ENCODE measurements at regions not wholly inside any gene's neighbourhood (a gene's known extent, or its start where the extent isn't known, plus 50 kb on each side); places are given as distances from the start of the nearest gene placed in this dataset.

GRCh38 chr14:36048667-36049066 is 127.9 kb downstream of the PTCSC3 start:
- no peaks in the 10 kb centered on the region for H3K4me1 ChIP-seq

DNA sequence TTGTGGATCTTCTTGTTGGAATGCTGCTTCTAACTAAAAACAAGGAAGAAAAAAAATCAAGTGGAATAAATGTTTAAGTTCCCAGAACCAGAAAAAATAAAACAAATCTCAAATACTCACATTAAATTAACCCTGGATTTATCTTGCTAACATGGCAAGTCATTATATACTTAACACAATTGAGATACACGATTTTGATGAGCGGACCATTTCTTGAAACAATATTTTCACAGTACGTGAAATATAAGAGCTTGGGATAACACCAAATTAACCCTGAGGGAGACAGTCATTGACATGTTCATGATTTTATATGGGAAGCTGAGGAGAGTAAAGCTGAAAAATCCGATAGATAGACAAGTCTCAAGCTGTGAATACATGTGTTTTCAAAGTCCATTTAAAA is 128.6 kb downstream of the PTCSC3 start:
- intact Hi-C loops (cut with DNase I; ENCODE audit: low total_unique reads): no loop called here
- H3K27ac ChIP-seq: no peak overlapping the region
- H3K36me3 ChIP-seq (ENCODE audit: low read depth, missing control alignments): no peaks in the 10 kb centered on the region
- no peaks in the 10 kb centered on the region for H3K9me3 ChIP-seq
- DNase-seq: no peak
- H3K27me3 ChIP-seq: no peaks in the 10 kb centered on the region
- no peaks in the 10 kb centered on the region for H3K4me1 ChIP-seq
- no peak overlapping the region for H3K4me3 ChIP-seq
- TF ChIP-seq, protein P1, sequence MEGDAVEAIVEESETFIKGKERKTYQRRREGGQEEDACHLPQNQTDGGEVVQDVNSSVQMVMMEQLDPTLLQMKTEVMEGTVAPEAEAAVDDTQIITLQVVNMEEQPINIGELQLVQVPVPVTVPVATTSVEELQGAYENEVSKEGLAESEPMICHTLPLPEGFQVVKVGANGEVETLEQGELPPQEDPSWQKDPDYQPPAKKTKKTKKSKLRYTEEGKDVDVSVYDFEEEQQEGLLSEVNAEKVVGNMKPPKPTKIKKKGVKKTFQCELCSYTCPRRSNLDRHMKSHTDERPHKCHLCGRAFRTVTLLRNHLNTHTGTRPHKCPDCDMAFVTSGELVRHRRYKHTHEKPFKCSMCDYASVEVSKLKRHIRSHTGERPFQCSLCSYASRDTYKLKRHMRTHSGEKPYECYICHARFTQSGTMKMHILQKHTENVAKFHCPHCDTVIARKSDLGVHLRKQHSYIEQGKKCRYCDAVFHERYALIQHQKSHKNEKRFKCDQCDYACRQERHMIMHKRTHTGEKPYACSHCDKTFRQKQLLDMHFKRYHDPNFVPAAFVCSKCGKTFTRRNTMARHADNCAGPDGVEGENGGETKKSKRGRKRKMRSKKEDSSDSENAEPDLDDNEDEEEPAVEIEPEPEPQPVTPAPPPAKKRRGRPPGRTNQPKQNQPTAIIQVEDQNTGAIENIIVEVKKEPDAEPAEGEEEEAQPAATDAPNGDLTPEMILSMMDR (IDR thresholded peaks at IDR 0.05): no peak
- no peak for TF ChIP-seq POLR2A (IDR thresholded peaks at IDR 0.05)
- WGBS, 2 donors: 81 to 83% methylated on average over 4 of the region's 4 CpGs

More at GRCh38 chr14:36048667-36049066, 127.9 kb downstream of the PTCSC3 start:
- H3K9me3 ChIP-seq: no peaks in the 10 kb centered on the region
- TF ChIP-seq POLR2A (IDR thresholded peaks at IDR 0.05): no peak
- TF ChIP-seq, protein P1 (IDR thresholded peaks at IDR 0.05): no peak
- H3K36me3 ChIP-seq (ENCODE audit: low read depth, missing control alignments): no peaks in the 10 kb centered on the region
- no peak overlapping the region for H3K27ac ChIP-seq
- no peak overlapping the region for H3K4me3 ChIP-seq
- 65 to 68% methylated on average over 4 to 5 of the region's 5 CpGs for WGBS, 2 donors
- no peaks in the 10 kb centered on the region for H3K27me3 ChIP-seq
- DNase-seq: no peak
- intact Hi-C loops (cut with DNase I; ENCODE audit: low total_unique reads): no loop called here

DNA sequence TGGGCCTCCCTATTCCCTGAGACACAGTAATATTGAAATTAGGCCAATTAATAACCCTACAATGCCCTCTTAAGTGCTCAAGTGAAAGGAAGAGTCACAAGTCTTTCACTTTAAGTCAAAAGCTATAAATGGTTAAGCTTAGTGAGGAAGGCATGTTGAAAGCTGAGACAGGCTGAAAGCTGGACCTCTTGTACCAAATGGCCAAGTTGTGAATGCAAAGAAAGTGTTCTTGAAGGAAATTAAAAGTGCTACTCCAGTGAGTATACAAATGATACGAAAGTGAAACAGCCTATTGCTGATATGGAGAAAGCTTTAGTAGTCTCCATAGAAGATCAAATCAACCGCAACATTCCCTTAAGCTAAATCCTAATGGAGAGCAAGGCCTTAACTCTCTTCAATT is 140.8 kb downstream of the PTCSC3 start:
- Histone ChIP-seq H3K4me1 (no peaks in the 10 kb centered on the region), H3K36me3 (ENCODE audit: low read depth, missing control alignments) (no peaks in the 10 kb centered on the region), H3K27me3 (no peaks in the 10 kb centered on the region), H3K9me3 (no peaks in the 10 kb centered on the region), H3K4me3 (no peak overlapping the region), H3K27ac (no peak overlapping the region)
- 87 to 92% methylated on average over 2 of the region's 2 CpGs for WGBS, 2 donors
- TF ChIP-seq, protein P1 (IDR thresholded peaks at IDR 0.05): no peak
- TF ChIP-seq POLR2A (IDR thresholded peaks at IDR 0.05): no peak
- DNase-seq: no peak
- intact Hi-C loops (cut with DNase I; ENCODE audit: low total_unique reads): no loop called here

- whole genome bisulfite sequencing, 2 donors: 86% methylated on average over 3 of the region's 3 CpGs
- Histone ChIP-seq H3K27me3 (no peaks in the 10 kb centered on the region), H3K4me3 (no peak overlapping the region), H3K4me1 (no peaks in the 10 kb centered on the region), H3K27ac (no peak overlapping the region), H3K36me3 (ENCODE audit: low read depth, missing control alignments) (no peaks in the 10 kb centered on the region), H3K9me3 (no peaks in the 10 kb centered on the region)
- intact Hi-C loops (cut with DNase I; ENCODE audit: low total_unique reads): no loop called here
- no peak for DNase-seq
- TF ChIP-seq, protein P1 (IDR thresholded peaks at IDR 0.05): no peak
- no peak for TF ChIP-seq POLR2A (IDR thresholded peaks at IDR 0.05)
Observed at GRCh38 chr14:36028665-36029064, 147.9 kb downstream of the PTCSC3 start.

DNA sequence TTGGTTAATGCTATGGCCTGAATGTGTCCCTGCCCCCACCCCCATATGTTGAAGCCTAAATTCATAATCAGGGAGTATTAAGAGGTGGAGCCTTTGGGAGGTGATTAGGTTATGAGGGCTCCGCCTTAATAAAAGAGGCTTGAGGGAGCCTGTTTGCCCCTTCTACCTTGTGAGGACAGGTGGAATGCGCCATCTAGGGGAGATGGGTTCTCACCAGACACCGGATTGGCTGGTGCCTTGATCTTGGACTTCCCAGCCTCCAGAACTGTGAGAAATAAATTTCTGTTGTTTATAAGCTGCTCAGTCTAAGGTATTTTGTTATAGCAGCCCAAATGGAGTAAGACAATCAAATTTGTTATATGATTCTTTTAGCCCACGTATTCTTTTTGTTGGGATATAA is 148.3 kb downstream of the PTCSC3 start:
- WGBS, 2 donors: 89 to 90% methylated on average over 4 of the region's 4 CpGs
- no peak overlapping the region for H3K4me3 ChIP-seq
- no peaks in the 10 kb centered on the region for H3K4me1 ChIP-seq
- no peak overlapping the region for H3K27ac ChIP-seq
- TF ChIP-seq, protein P1 (IDR thresholded peaks at IDR 0.05): no peak
- no peak for TF ChIP-seq POLR2A (IDR thresholded peaks at IDR 0.05)
- no peaks in the 10 kb centered on the region for H3K27me3 ChIP-seq
- DNase-seq: no peak
- no peaks in the 10 kb centered on the region for H3K36me3 ChIP-seq (ENCODE audit: low read depth, missing control alignments)
- intact Hi-C loops (cut with DNase I; ENCODE audit: low total_unique reads): no loop called here
- H3K9me3 ChIP-seq: no peaks in the 10 kb centered on the region
